ENCODE measurements at regions not wholly inside any gene's neighbourhood (a gene's known extent, or its start where the extent isn't known, plus 50 kb on each side); places are given as distances from the start of the nearest gene placed in this dataset.

GRCh38 chr13:82294226-82294625, 1588.0 kb downstream of the SLITRK1 start:
- H3K4me3 ChIP-seq (ENCODE audit: low read depth, low read length): no peak overlapping the region
- no peak for TF ChIP-seq CTCF (IDR thresholded peaks at IDR 0.05; ENCODE audit: low read depth, low read length)

DNA sequence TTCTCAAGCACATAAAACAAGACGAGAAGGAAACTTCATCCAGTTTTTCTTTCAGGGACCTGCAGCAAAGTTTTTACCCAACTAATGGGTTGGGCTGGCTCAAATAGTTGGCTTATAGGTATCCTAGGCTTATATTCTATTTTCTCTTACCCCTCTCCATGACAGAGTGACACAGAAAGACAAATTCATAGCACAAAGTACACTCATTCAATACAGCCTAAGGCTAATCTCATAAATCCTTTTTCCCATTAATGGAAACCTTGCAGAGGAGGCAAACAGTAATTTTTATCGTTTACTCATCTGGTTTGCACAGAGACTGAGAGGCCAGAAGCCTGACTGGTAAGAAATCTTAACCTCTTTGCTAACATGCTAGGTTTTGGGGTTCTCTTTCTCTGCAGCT, 1589.9 kb downstream of the SLITRK1 start:
- no peak for TF ChIP-seq CTCF (IDR thresholded peaks at IDR 0.05; ENCODE audit: low read depth, low read length)
- no peak overlapping the region for H3K4me3 ChIP-seq (ENCODE audit: low read depth, low read length)

GRCh38 chr13:82291852-82292251, 1590.4 kb downstream of the SLITRK1 start:
- TF ChIP-seq CTCF (IDR thresholded peaks at IDR 0.05; ENCODE audit: low read depth, low read length): no peak
- H3K4me3 ChIP-seq (ENCODE audit: low read depth, low read length): no peak overlapping the region

DNA sequence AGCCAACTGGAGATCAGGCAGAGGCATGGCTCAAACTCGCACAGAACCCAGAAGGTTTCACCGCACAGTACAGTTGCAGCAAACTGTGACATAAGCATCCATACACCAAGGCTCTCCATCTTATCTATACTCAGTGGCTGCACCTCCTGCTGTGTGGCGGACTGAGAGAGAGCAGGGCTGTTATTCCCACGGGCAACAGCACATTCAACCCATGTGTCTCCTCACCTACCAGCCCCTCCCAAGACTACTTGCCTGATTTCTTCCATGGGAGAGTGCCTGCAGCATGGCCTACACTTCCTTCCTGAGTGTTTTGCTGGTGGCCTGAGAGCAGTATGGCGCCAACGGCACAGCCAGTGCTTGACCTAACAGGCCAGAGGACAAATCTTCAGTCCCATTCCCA, 1606.6 kb downstream of the SLITRK1 start:
- TF ChIP-seq CTCF (IDR thresholded peaks at IDR 0.05; ENCODE audit: low read depth, low read length): no peak
- no peak overlapping the region for H3K4me3 ChIP-seq (ENCODE audit: low read depth, low read length)

GRCh38 chr13:82259284-82259683, 1623.0 kb downstream of the SLITRK1 start:
- no peak for TF ChIP-seq CTCF (IDR thresholded peaks at IDR 0.05; ENCODE audit: low read depth, low read length)
- no peak overlapping the region for H3K4me3 ChIP-seq (ENCODE audit: low read depth, low read length)

DNA sequence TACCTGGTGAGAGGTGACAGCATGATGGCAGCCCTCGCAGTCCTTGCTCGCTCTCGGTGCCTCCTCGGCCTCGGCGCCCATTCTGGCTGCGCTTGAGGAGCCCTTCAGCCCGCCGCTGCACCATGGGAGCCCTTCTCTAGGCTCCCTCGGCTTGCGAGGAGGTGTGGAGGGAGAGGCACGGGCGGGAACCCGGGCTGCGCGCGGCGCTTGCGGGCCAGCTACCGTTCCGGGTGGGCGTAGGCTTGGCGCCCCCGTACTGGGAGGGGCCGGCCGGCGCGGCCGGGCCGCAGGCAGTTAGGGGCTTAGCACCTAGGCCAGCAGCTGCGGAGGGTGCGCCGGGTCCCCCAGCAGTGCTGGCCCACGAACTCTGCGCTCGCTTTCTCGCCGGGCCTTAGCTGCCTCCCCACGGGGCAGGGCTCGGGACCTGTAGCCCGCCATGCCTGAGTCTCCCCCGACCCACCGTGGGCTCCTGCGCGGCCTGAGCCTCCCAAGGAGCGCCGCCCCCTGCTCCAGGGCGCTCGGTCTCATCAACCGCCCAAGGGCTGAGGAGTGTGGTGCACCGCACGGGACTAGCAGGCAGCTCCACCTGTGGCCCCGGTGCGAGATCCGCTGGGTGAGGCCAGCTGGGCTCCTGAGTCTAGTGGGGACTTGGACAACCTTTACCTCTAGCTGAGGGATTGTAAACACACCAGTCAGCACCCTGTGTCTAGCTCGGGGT, 1624.3 kb downstream of the SLITRK1 start:
- no peak overlapping the region for H3K4me3 ChIP-seq (ENCODE audit: low read depth, low read length)
- TF ChIP-seq CTCF (IDR thresholded peaks at IDR 0.05; ENCODE audit: low read depth, low read length): no peak

GRCh38 chr13:82248762-82249161, 1633.5 kb downstream of the SLITRK1 start:
- no peak for TF ChIP-seq CTCF (IDR thresholded peaks at IDR 0.05; ENCODE audit: low read depth, low read length)
- no peak overlapping the region for H3K4me3 ChIP-seq (ENCODE audit: low read depth, low read length)

All from WI38 (cell line).